ENCODE measurements at regions not wholly inside any gene's neighbourhood (a gene's known extent, or its start where the extent isn't known, plus 50 kb on each side); places are given as distances from the start of the nearest gene placed in this dataset.

GRCh38 chr4:156596026-156596425, 375.6 kb downstream of the PDGFC start:
- Histone ChIP-seq H3K4me1 (ENCODE audit: control insufficient read depth, insufficient read depth, low read length) (no peaks in the 10 kb centered on the region), H3K9ac (ENCODE audit: low read depth, low read length) (no peak overlapping the region), H3K9me3 (ENCODE audit: control insufficient read depth, insufficient read depth, low read length) (no peaks in the 10 kb centered on the region), H3K4me3 (ENCODE audit: low read depth, low read length) (no peak overlapping the region), H3K27me3 (ENCODE audit: control insufficient read depth, insufficient read depth, low read length) (no peaks in the 10 kb centered on the region), H3K27ac (ENCODE audit: low read depth, low read length) (no peak overlapping the region), H3K36me3 (ENCODE audit: control insufficient read depth, insufficient read depth, low read length) (no peaks in the 10 kb centered on the region)

- Histone ChIP-seq H3K9me3 (ENCODE audit: control insufficient read depth, insufficient read depth, low read length) (no peaks in the 10 kb centered on the region), H3K9ac (ENCODE audit: low read depth, low read length) (no peak overlapping the region), H3K36me3 (ENCODE audit: control insufficient read depth, insufficient read depth, low read length) (no peaks in the 10 kb centered on the region), H3K4me3 (ENCODE audit: low read depth, low read length) (no peak overlapping the region), H3K27ac (ENCODE audit: low read depth, low read length) (no peak overlapping the region), H3K27me3 (ENCODE audit: control insufficient read depth, insufficient read depth, low read length) (no peaks in the 10 kb centered on the region), H3K4me1 (ENCODE audit: control insufficient read depth, insufficient read depth, low read length) (no peaks in the 10 kb centered on the region)
Measured at GRCh38 chr4:156595041-156595440, 376.6 kb downstream of the PDGFC start.

- no peaks in the 10 kb centered on the region for H3K27me3 ChIP-seq (ENCODE audit: control insufficient read depth, insufficient read depth, low read length)
- H3K9me3 ChIP-seq (ENCODE audit: control insufficient read depth, insufficient read depth, low read length): no peaks in the 10 kb centered on the region
- no peaks in the 10 kb centered on the region for H3K4me1 ChIP-seq (ENCODE audit: control insufficient read depth, insufficient read depth, low read length)
- H3K4me3 ChIP-seq (ENCODE audit: low read depth, low read length): no peak overlapping the region
- no peaks in the 10 kb centered on the region for H3K36me3 ChIP-seq (ENCODE audit: control insufficient read depth, insufficient read depth, low read length)
- no peak overlapping the region for H3K27ac ChIP-seq (ENCODE audit: low read depth, low read length)
- H3K9ac ChIP-seq (ENCODE audit: low read depth, low read length): no peak overlapping the region
Measured at GRCh38 chr4:156594624-156595023, 377.0 kb downstream of the PDGFC start.

- Histone ChIP-seq H3K9me3 (ENCODE audit: control insufficient read depth, insufficient read depth, low read length) (no peaks in the 10 kb centered on the region), H3K4me1 (ENCODE audit: control insufficient read depth, insufficient read depth, low read length) (no peaks in the 10 kb centered on the region), H3K9ac (ENCODE audit: low read depth, low read length) (no peak overlapping the region), H3K27ac (ENCODE audit: low read depth, low read length) (no peak overlapping the region), H3K36me3 (ENCODE audit: control insufficient read depth, insufficient read depth, low read length) (no peaks in the 10 kb centered on the region), H3K4me3 (ENCODE audit: low read depth, low read length) (no peak overlapping the region), H3K27me3 (ENCODE audit: control insufficient read depth, insufficient read depth, low read length) (no peaks in the 10 kb centered on the region)
Measured at GRCh38 chr4:156593464-156593863, 378.1 kb downstream of the PDGFC start.

GRCh38 chr4:156591679-156592078, 379.9 kb downstream of the PDGFC start:
- no peaks in the 10 kb centered on the region for H3K9me3 ChIP-seq (ENCODE audit: control insufficient read depth, insufficient read depth, low read length)
- H3K9ac ChIP-seq (ENCODE audit: low read depth, low read length): no peak overlapping the region
- H3K27me3 ChIP-seq (ENCODE audit: control insufficient read depth, insufficient read depth, low read length): no peaks in the 10 kb centered on the region
- H3K4me3 ChIP-seq (ENCODE audit: low read depth, low read length): no peak overlapping the region
- H3K27ac ChIP-seq (ENCODE audit: low read depth, low read length): no peak overlapping the region
- H3K4me1 ChIP-seq (ENCODE audit: control insufficient read depth, insufficient read depth, low read length): no peaks in the 10 kb centered on the region
- no peaks in the 10 kb centered on the region for H3K36me3 ChIP-seq (ENCODE audit: control insufficient read depth, insufficient read depth, low read length)

GRCh38 chr4:156584100-156584499, 387.5 kb downstream of the PDGFC start:
- no peaks in the 10 kb centered on the region for H3K27me3 ChIP-seq (ENCODE audit: control insufficient read depth, insufficient read depth, low read length)
- H3K9me3 ChIP-seq (ENCODE audit: control insufficient read depth, insufficient read depth, low read length): no peaks in the 10 kb centered on the region
- H3K4me3 ChIP-seq (ENCODE audit: low read depth, low read length): no peak overlapping the region
- no peaks in the 10 kb centered on the region for H3K4me1 ChIP-seq (ENCODE audit: control insufficient read depth, insufficient read depth, low read length)
- H3K36me3 ChIP-seq (ENCODE audit: control insufficient read depth, insufficient read depth, low read length): no peaks in the 10 kb centered on the region
- no peak overlapping the region for H3K9ac ChIP-seq (ENCODE audit: low read depth, low read length)
- H3K27ac ChIP-seq (ENCODE audit: low read depth, low read length): no peak overlapping the region

- no peaks in the 10 kb centered on the region for H3K4me1 ChIP-seq (ENCODE audit: control insufficient read depth, insufficient read depth, low read length)
- H3K9me3 ChIP-seq (ENCODE audit: control insufficient read depth, insufficient read depth, low read length): no peaks in the 10 kb centered on the region
- no peak overlapping the region for H3K9ac ChIP-seq (ENCODE audit: low read depth, low read length)
- no peaks in the 10 kb centered on the region for H3K36me3 ChIP-seq (ENCODE audit: control insufficient read depth, insufficient read depth, low read length)
- no peaks in the 10 kb centered on the region for H3K27me3 ChIP-seq (ENCODE audit: control insufficient read depth, insufficient read depth, low read length)
- H3K4me3 ChIP-seq (ENCODE audit: low read depth, low read length): no peak overlapping the region
- no peak overlapping the region for H3K27ac ChIP-seq (ENCODE audit: low read depth, low read length)
Measured at GRCh38 chr4:156583265-156583664, 388.3 kb downstream of the PDGFC start.

- Histone ChIP-seq H3K36me3 (ENCODE audit: control insufficient read depth, insufficient read depth, low read length) (no peaks in the 10 kb centered on the region), H3K27ac (ENCODE audit: low read depth, low read length) (no peak overlapping the region), H3K27me3 (ENCODE audit: control insufficient read depth, insufficient read depth, low read length) (no peaks in the 10 kb centered on the region), H3K4me3 (ENCODE audit: low read depth, low read length) (no peak overlapping the region), H3K9me3 (ENCODE audit: control insufficient read depth, insufficient read depth, low read length) (no peaks in the 10 kb centered on the region), H3K9ac (ENCODE audit: low read depth, low read length) (no peak overlapping the region), H3K4me1 (ENCODE audit: control insufficient read depth, insufficient read depth, low read length) (no peaks in the 10 kb centered on the region)
Measured at GRCh38 chr4:156581282-156582063, 390.1 kb downstream of the PDGFC start.

GRCh38 chr4:156578713-156579112, 392.9 kb downstream of the PDGFC start:
- Histone ChIP-seq H3K9ac (ENCODE audit: low read depth, low read length) (no peak overlapping the region), H3K4me1 (ENCODE audit: control insufficient read depth, insufficient read depth, low read length) (no peaks in the 10 kb centered on the region), H3K9me3 (ENCODE audit: control insufficient read depth, insufficient read depth, low read length) (no peaks in the 10 kb centered on the region), H3K27ac (ENCODE audit: low read depth, low read length) (no peak overlapping the region), H3K36me3 (ENCODE audit: control insufficient read depth, insufficient read depth, low read length) (no peaks in the 10 kb centered on the region), H3K27me3 (ENCODE audit: control insufficient read depth, insufficient read depth, low read length) (no peaks in the 10 kb centered on the region), H3K4me3 (ENCODE audit: low read depth, low read length) (no peak overlapping the region)

GRCh38 chr4:156578005-156578404, 393.6 kb downstream of the PDGFC start:
- no peaks in the 10 kb centered on the region for H3K27me3 ChIP-seq (ENCODE audit: control insufficient read depth, insufficient read depth, low read length)
- no peak overlapping the region for H3K4me3 ChIP-seq (ENCODE audit: low read depth, low read length)
- H3K9ac ChIP-seq (ENCODE audit: low read depth, low read length): no peak overlapping the region
- H3K27ac ChIP-seq (ENCODE audit: low read depth, low read length): no peak overlapping the region
- H3K4me1 ChIP-seq (ENCODE audit: control insufficient read depth, insufficient read depth, low read length): no peaks in the 10 kb centered on the region
- no peaks in the 10 kb centered on the region for H3K9me3 ChIP-seq (ENCODE audit: control insufficient read depth, insufficient read depth, low read length)
- H3K36me3 ChIP-seq (ENCODE audit: control insufficient read depth, insufficient read depth, low read length): no peaks in the 10 kb centered on the region

GRCh38 chr4:156576946-156577345, 394.7 kb downstream of the PDGFC start:
- H3K27me3 ChIP-seq (ENCODE audit: control insufficient read depth, insufficient read depth, low read length): no peaks in the 10 kb centered on the region
- H3K9me3 ChIP-seq (ENCODE audit: control insufficient read depth, insufficient read depth, low read length): no peaks in the 10 kb centered on the region
- H3K4me1 ChIP-seq (ENCODE audit: control insufficient read depth, insufficient read depth, low read length): no peaks in the 10 kb centered on the region
- no peak overlapping the region for H3K27ac ChIP-seq (ENCODE audit: low read depth, low read length)
- H3K9ac ChIP-seq (ENCODE audit: low read depth, low read length): no peak overlapping the region
- no peak overlapping the region for H3K4me3 ChIP-seq (ENCODE audit: low read depth, low read length)
- no peaks in the 10 kb centered on the region for H3K36me3 ChIP-seq (ENCODE audit: control insufficient read depth, insufficient read depth, low read length)
